ENCODE measurements at regions not wholly inside any gene's neighbourhood (a gene's known extent, or its start where the extent isn't known, plus 50 kb on each side); places are given as distances from the start of the nearest gene placed in this dataset.

GRCh38 chr4:43843501-43843900 is 605.1 kb downstream of the KCTD8 start:
- intact Hi-C loops (cut with DNase I) = no loop called here
- 18% methylated on average over 1 of the region's 1 CpG for WGBS
- Histone ChIP-seq H3K9me3 (no peaks in the 10 kb centered on the region), H3K27ac (no peak overlapping the region), H3K4me3 (no peak overlapping the region), H3K36me3 (no peaks in the 10 kb centered on the region), H3K4me1 (replicated peaks) (no peaks in the 10 kb centered on the region), H3K27me3 (replicated peaks; ENCODE audit: insufficient read depth) (no peaks in the 10 kb centered on the region)
- TF ChIP-seq, protein P1, sequence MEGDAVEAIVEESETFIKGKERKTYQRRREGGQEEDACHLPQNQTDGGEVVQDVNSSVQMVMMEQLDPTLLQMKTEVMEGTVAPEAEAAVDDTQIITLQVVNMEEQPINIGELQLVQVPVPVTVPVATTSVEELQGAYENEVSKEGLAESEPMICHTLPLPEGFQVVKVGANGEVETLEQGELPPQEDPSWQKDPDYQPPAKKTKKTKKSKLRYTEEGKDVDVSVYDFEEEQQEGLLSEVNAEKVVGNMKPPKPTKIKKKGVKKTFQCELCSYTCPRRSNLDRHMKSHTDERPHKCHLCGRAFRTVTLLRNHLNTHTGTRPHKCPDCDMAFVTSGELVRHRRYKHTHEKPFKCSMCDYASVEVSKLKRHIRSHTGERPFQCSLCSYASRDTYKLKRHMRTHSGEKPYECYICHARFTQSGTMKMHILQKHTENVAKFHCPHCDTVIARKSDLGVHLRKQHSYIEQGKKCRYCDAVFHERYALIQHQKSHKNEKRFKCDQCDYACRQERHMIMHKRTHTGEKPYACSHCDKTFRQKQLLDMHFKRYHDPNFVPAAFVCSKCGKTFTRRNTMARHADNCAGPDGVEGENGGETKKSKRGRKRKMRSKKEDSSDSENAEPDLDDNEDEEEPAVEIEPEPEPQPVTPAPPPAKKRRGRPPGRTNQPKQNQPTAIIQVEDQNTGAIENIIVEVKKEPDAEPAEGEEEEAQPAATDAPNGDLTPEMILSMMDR (IDR thresholded peaks at IDR 0.05) = no peak
- no peak for TF ChIP-seq POLR2A (IDR thresholded peaks at IDR 0.05)
- TF ChIP-seq POLR2AphosphoS5 (IDR thresholded peaks at IDR 0.05) = no peak
- no peak for DNase-seq (ENCODE audit: low spot score)

DNA sequence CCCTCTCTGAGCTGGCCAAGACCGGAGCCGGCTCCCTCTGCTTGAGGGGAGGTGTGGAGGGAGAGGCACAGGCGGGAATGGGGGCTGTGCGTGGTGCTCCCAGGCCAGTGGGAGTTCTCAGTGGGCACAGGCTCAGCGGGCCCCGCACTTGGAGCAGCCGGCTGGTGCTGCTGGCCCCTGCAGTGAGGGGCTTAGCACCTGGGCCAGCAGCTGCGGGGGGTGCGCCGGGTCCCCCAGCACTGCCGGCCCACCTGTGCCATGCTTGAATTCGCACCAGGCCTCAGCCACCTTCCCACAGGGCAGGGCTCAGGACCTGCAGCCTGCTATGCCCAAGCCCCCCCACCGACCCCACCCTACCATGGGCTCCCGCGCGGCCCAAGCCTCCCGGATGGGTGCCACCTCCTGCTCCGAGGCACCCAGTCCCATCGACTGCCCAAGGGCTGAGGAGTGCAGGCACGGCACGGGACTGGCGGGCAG is 602.5 kb downstream of the KCTD8 start:
- Histone ChIP-seq H3K36me3 (no peaks in the 10 kb centered on the region), H3K27me3 (replicated peaks; ENCODE audit: insufficient read depth) (no peaks in the 10 kb centered on the region), H3K27ac (no peak overlapping the region), H3K4me1 (replicated peaks) (no peaks in the 10 kb centered on the region), H3K4me3 (no peak overlapping the region), H3K9me3 (no peaks in the 10 kb centered on the region)
- intact Hi-C loops (cut with DNase I) = no loop called here
- WGBS = over 99% methylated on average over 19 of the region's 22 CpGs
- DNase-seq (ENCODE audit: low spot score) = no peak
- TF ChIP-seq, protein P1 (IDR thresholded peaks at IDR 0.05) = no peak
- TF ChIP-seq POLR2AphosphoS5 (IDR thresholded peaks at IDR 0.05) (no peak), POLR2A (IDR thresholded peaks at IDR 0.05) (no peak)

DNA sequence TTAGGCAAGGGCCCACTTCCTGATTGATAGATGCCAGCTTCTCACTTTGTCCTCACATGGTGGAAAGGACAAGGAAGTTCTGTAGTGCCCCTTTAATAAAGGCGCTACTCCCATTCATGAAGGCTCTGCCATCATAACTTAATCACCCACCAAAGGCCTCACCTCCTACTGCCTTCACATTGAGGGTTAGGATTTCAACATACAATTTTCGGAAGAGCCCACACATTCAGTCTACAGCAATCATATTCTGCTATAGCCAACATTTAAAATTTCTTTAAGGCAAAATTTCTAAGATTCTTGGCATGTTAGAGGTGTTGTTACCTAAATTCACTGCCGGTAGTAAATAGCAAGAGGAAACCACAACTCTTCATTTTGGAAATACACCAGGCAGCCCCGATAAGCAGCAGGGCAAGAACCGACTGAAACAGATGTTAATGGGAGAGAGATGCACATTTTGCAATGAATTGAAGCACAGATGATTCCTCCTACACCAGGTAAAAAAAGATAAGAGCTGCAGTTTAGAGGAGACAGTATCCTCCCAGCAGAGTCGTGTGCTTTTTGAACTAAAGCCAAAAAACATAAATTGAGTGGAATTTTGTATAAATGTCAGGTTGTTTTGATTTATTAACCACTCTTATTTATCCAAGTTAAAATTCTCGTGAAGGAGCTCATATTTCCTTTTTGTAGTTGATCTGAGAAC is 594.9 kb downstream of the KCTD8 start:
- intact Hi-C loops (cut with DNase I) = no loop called here
- TF ChIP-seq POLR2A (IDR thresholded peaks at IDR 0.05) (no peak), POLR2AphosphoS5 (IDR thresholded peaks at IDR 0.05) (no peak)
- TF ChIP-seq, protein P1 (IDR thresholded peaks at IDR 0.05) = no peak
- Histone ChIP-seq H3K27ac (no peak overlapping the region), H3K4me1 (replicated peaks) (no peaks in the 10 kb centered on the region), H3K9me3 (no peaks in the 10 kb centered on the region), H3K27me3 (replicated peaks; ENCODE audit: insufficient read depth) (no peaks in the 10 kb centered on the region), H3K36me3 (no peaks in the 10 kb centered on the region), H3K4me3 (no peak overlapping the region)
- DNase-seq (ENCODE audit: low spot score) = no peak
- WGBS = 33% methylated on average over 7 of the region's 7 CpGs

DNA sequence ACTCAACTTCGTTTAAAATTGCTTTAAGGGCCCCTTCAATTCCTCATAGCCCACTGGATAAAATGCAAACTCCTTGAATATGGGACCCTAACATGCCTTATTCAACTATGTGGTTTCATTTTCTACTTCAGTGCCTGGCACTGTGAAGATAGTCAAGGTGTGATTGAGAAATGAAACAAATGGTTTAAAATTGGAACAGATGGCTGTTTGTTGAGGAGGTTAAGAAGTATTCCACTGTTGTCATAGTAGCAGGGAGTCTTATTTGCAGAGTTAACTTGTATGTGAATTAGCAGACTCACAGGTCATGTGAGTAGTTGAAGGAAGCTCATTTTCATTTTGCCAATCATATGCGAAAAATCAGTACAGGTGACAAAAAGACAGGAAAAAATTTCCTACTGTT is 593.3 kb downstream of the KCTD8 start:
- WGBS = 80% methylated on average over 2 of the region's 2 CpGs
- no peak overlapping the region for H3K4me3 ChIP-seq
- no peaks in the 10 kb centered on the region for H3K4me1 ChIP-seq (replicated peaks)

More for the DNA sequence above, 593.3 kb downstream of the KCTD8 start:
- Histone ChIP-seq H3K27me3 (replicated peaks; ENCODE audit: insufficient read depth) (no peaks in the 10 kb centered on the region), H3K27ac (no peak overlapping the region), H3K36me3 (no peaks in the 10 kb centered on the region), H3K9me3 (no peaks in the 10 kb centered on the region)
- no peak for DNase-seq (ENCODE audit: low spot score)
- intact Hi-C loops (cut with DNase I) = no loop called here
- TF ChIP-seq, protein P1 (IDR thresholded peaks at IDR 0.05) = no peak
- no peak for TF ChIP-seq POLR2A (IDR thresholded peaks at IDR 0.05)
- no peak for TF ChIP-seq POLR2AphosphoS5 (IDR thresholded peaks at IDR 0.05)
